ENCODE measurements at regions not wholly inside any gene's neighbourhood (a gene's known extent, or its start where the extent isn't known, plus 50 kb on each side); places are given as distances from the start of the nearest gene placed in this dataset.

DNA sequence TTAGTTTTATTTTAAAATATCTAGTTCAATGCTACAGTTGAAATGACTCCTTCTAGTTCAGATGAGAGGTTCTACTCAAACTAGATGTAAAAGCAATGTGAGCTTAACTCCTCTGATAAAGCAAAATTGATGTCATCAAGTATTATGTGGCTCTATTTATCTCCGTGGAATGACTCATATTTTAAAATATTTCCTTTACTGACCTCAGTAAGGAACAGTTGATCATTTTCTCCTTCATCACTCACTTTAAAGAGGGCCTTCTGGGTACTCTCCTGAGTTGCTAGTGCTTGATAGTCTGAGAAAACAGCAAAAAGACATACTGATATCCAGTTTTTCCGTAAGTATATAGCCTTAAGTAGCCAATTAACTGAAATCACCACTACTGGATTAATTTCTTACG is 1099.3 kb downstream of the ROBO2 start:
- no peak for DNase-seq
- Histone ChIP-seq H3K4me3 (no peak overlapping the region), H3K4me1 (no peaks in the 10 kb centered on the region), H3K27ac (no peak overlapping the region), H3K9me3 (no peaks in the 10 kb centered on the region), H3K27me3 (no peaks in the 10 kb centered on the region), H3K36me3 (no peaks in the 10 kb centered on the region)
- intact Hi-C loops (cut with DNase I) = no loop called here
- TF ChIP-seq POLR2A (IDR thresholded peaks at IDR 0.05) = no peak
- TF ChIP-seq, protein P1, sequence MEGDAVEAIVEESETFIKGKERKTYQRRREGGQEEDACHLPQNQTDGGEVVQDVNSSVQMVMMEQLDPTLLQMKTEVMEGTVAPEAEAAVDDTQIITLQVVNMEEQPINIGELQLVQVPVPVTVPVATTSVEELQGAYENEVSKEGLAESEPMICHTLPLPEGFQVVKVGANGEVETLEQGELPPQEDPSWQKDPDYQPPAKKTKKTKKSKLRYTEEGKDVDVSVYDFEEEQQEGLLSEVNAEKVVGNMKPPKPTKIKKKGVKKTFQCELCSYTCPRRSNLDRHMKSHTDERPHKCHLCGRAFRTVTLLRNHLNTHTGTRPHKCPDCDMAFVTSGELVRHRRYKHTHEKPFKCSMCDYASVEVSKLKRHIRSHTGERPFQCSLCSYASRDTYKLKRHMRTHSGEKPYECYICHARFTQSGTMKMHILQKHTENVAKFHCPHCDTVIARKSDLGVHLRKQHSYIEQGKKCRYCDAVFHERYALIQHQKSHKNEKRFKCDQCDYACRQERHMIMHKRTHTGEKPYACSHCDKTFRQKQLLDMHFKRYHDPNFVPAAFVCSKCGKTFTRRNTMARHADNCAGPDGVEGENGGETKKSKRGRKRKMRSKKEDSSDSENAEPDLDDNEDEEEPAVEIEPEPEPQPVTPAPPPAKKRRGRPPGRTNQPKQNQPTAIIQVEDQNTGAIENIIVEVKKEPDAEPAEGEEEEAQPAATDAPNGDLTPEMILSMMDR (IDR thresholded peaks at IDR 0.05) = no peak
- WGBS, 2 donors = 69 to 74% methylated on average over 3 of the region's 3 CpGs

DNA sequence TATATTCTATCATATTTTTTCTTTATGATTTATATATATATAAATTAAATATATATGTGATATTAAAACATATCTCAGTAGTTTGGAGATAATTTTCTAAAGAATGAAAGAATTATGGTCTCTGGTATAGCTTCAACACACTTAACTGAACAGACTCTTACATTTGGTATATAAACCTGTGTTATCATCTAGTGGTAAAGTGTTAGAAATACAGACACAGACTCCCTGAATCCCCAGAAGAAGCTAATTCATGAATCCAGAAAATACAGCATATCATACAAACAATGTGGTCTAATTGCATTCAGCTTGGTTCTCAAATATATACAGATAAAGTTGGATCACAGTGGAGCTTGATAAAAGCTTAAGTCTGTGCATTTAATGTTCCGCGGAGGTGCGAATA is 1100.4 kb downstream of the ROBO2 start:
- DNase-seq = no peak
- Histone ChIP-seq H3K27me3 (no peaks in the 10 kb centered on the region), H3K4me1 (no peaks in the 10 kb centered on the region), H3K4me3 (no peak overlapping the region), H3K27ac (no peak overlapping the region), H3K36me3 (no peaks in the 10 kb centered on the region), H3K9me3 (no peaks in the 10 kb centered on the region)
- 90 to 95% methylated on average over 3 of the region's 3 CpGs for WGBS, 2 donors
- intact Hi-C loops (cut with DNase I) = no loop called here
- TF ChIP-seq, protein P1 (IDR thresholded peaks at IDR 0.05) = no peak
- no peak for TF ChIP-seq POLR2A (IDR thresholded peaks at IDR 0.05)

DNA sequence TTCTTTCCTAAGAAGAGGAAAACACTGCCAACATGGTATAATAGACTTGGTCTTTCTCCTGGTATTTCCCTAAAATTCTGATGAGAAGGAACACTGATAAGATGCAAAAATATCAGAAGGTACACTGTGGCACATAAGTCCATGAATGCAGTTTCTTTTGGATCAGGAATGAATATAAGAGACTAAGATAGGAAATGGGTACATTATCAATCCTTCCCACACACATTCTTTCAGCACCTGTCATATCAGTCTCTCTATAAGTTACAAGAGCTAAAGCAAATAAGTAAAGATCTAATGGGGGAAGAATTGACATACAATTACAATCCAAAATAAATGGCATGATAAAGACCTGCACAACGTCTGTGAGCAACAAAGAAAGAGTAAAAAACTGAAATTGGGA is 1101.0 kb downstream of the ROBO2 start:
- TF ChIP-seq POLR2A (IDR thresholded peaks at IDR 0.05) = no peak
- TF ChIP-seq, protein P1 (IDR thresholded peaks at IDR 0.05) = no peak
- no peaks in the 10 kb centered on the region for H3K27me3 ChIP-seq
- H3K36me3 ChIP-seq = no peaks in the 10 kb centered on the region
- H3K27ac ChIP-seq = no peak overlapping the region
- whole genome bisulfite sequencing, 2 donors = 61 to 74% methylated on average over 1 of the region's 1 CpG
- H3K4me1 ChIP-seq = no peaks in the 10 kb centered on the region
- no peak for DNase-seq
- intact Hi-C loops (cut with DNase I) = no loop called here
- H3K9me3 ChIP-seq = no peaks in the 10 kb centered on the region
- H3K4me3 ChIP-seq = no peak overlapping the region

DNA sequence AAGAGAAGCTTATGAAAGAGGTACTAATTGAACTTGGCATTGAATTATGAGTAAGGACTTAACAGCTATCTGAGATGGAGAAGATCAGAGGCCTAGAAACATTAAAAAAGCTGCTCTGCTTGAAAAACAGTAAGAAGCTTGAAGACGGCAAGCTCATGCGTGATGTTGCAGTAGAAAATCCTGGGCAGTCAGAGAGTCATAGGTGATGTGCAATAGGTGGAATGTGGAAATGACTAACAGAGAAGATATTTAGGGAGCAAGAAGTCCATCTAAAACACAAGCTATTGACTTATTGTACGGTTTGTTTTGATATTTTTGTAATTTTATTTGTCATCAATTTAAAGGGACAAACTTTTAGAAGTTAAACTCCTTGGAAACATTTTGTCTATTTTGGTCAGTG is 1101.4 kb downstream of the ROBO2 start:
- 62 to 86% methylated on average over 3 of the region's 3 CpGs for WGBS, 2 donors
- Histone ChIP-seq H3K4me1 (no peaks in the 10 kb centered on the region), H3K27me3 (no peaks in the 10 kb centered on the region), H3K4me3 (no peak overlapping the region), H3K9me3 (no peaks in the 10 kb centered on the region), H3K27ac (no peak overlapping the region), H3K36me3 (no peaks in the 10 kb centered on the region)
- intact Hi-C loops (cut with DNase I) = no loop called here
- TF ChIP-seq, protein P1 (IDR thresholded peaks at IDR 0.05) = no peak
- TF ChIP-seq POLR2A (IDR thresholded peaks at IDR 0.05) = no peak
- no peak for DNase-seq

DNA sequence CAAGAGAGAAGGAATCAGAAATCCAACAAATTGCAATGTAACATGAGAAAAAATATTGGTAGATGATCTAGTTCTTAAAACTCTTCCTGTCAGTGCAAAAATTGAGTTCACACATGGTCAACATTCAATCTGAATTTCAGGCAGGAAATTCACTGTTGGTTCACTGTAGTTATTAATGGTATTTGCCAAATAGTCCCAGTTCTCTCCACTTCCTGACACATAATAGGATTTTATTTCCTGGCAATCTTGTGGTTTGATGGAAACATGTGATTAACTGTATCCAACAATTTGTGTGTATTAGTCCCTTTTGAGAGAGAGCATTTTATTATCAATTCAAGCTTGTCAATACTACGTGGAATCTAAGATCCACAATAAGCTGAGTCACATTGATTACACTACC is 1103.1 kb downstream of the ROBO2 start:
- Histone ChIP-seq H3K27ac (no peak overlapping the region), H3K9me3 (peaks cover 0 to 3% (median 0%) of the 10 kb centered on the region in 3 donors), H3K4me3 (no peak overlapping the region), H3K27me3 (no peaks in the 10 kb centered on the region), H3K4me1 (no peaks in the 10 kb centered on the region), H3K36me3 (no peaks in the 10 kb centered on the region)
- intact Hi-C loops (cut with DNase I) = no loop called here
- TF ChIP-seq, protein P1 (IDR thresholded peaks at IDR 0.05) = no peak
- no peak for TF ChIP-seq POLR2A (IDR thresholded peaks at IDR 0.05)
- no peak for DNase-seq
- WGBS, 2 donors = 78 to 87% methylated on average over 1 of the region's 1 CpG

Measured in esophagus squamous epithelium (tissue), 5 donors.